HG02973 (cell line): ENCODE measurements at regions not wholly inside any gene's neighbourhood (a gene's known extent, or its start where the extent isn't known, plus 50 kb on each side); places are given as distances from the start of the nearest gene placed in this dataset.

Source experiments
- ATAC-seq: cut with Tn5 transposase; IDR thresholded peaks from one replicate; pipeline ENCODE4 v1.9.1; 2021; ENCODE audit warnings: moderate library complexity; ENCODE audit not compliant: unreplicated experiment

DNA sequence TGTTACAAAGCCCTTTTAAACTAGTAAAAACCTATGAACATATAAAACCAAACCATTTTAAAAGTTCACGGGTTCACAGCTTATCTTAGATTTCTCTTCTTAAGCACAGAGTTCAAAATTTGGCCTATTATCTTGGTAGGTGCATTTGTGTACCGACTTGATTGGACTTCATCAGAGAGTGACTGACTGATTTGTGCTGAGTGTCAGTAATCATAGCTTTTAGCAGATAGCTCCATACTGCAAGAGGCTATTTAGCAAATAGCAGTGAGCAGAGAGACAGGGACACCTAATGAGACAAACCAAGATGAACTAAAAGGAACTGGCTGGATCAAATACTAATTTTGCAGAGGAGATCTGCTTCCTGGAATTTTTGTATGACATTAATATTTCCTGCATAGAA lies 274.5 kb downstream of the PRR16 start:
- no peak for ATAC-seq

DNA sequence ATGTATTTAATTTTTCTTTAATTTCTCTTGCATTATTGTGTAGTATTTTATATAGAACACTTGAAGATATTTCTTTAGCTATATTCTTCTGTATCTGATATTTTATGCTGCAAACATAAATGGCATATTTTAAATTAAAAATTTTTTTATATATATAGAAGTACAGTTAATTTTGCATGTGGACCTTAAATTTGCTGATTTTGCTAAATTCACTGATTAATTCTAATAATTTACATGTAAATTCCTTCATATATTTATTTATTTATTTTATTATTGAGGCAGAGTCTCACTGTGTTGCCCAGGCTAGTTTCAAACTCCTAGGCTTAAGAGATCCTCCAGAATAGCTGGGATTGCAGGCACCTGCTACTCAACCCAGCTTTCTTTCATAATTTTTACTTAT lies 276.9 kb downstream of the PRR16 start:
- no peak for ATAC-seq

GRCh38 chr5:120748474-120748873 lies 284.4 kb downstream of the PRR16 start:
- no peak for ATAC-seq

DNA sequence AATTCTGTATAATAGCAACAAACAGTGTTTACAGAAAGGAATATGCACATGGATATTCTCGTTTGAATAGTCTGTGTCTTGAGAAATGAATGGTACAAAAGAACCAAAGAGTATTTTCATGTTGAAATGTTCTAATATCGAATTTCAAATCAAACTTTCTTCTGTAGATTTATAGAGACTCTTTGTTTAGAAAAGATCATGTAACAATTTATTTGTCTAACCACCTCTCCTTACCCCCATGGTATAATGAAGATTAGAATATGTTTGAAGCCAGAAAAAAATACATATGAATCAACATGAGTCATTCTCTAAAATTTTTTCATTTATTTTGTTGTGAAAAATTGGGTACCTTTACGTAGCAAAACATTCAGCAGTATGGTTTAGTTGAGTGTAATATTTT lies 285.6 kb downstream of the PRR16 start:
- ATAC-seq = no peak

- ATAC-seq = no peak
Measured at GRCh38 chr5:120759587-120759986, 295.5 kb downstream of the PRR16 start.

GRCh38 chr5:120761986-120762385 lies 297.9 kb downstream of the PRR16 start:
- no peak for ATAC-seq

DNA sequence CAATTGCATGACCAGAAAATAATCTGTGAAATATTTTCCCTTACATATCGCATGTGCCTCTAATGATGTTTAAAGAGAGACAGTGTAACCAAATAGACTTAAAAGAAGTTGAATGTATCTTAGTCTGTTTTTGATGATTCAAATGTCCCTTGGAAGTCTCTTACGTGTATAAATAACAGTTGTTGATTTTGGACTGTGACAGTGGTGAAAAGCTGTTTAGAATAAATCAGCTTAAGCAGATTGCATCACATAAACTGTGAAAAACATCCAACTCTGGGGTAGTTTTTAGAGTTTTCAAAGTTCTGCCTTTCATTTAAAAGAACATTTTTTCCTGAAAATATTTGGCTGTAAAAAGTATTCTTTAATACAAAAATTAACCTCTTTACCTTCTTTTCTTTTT lies 301.1 kb downstream of the PRR16 start:
- ATAC-seq = no peak

DNA sequence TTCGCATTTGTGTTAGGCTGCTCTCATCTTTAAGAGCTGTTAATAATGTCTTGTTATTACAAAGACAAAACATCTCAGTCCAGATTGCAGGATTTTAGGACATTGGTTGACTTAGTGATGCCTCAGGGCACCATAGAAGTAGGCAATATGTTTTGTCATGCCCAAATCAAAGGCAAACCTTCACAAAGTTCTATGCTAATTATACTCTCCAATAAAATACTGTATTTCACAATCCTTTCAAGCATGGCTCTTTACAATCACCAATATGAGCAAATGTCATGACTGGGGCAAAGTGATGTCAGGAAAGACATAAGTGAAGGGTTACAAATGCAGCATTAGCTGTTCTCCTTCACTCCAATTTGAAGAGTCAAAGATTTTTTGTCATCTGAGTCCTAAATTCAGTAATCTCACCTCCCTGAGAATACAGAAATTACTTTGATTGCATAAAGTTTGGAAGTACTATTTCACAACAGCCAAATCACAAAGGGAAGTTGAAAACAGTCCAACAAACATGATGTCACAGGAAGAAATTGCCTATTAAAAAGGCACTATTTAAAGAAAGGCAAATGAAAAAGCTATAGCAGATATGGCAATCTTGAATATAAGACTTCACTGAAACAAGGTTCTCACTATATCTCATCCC lies 303.2 kb downstream of the PRR16 start:
- ATAC-seq = no peak

- ATAC-seq = no peak
Measured at GRCh38 chr5:120769312-120769872, 305.3 kb downstream of the PRR16 start.

DNA sequence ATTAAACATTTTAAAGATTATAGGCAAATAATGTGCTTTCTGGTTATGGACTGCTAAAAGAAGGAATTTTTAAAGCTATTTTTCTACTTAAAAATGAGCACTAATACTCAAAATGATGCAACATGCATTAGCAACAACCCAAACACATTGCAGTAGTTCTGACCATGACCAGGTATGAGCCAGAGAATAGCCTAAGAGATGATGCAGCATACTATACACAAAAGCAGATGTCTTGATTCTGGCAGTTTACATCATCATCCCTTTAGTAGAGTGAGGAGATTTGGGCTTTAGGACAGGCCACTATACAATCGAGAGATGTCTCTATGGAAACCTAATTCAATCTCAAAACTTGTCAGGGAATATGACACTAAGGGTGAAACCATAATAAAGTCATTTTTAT lies 307.1 kb downstream of the PRR16 start:
- ATAC-seq = no peak

DNA sequence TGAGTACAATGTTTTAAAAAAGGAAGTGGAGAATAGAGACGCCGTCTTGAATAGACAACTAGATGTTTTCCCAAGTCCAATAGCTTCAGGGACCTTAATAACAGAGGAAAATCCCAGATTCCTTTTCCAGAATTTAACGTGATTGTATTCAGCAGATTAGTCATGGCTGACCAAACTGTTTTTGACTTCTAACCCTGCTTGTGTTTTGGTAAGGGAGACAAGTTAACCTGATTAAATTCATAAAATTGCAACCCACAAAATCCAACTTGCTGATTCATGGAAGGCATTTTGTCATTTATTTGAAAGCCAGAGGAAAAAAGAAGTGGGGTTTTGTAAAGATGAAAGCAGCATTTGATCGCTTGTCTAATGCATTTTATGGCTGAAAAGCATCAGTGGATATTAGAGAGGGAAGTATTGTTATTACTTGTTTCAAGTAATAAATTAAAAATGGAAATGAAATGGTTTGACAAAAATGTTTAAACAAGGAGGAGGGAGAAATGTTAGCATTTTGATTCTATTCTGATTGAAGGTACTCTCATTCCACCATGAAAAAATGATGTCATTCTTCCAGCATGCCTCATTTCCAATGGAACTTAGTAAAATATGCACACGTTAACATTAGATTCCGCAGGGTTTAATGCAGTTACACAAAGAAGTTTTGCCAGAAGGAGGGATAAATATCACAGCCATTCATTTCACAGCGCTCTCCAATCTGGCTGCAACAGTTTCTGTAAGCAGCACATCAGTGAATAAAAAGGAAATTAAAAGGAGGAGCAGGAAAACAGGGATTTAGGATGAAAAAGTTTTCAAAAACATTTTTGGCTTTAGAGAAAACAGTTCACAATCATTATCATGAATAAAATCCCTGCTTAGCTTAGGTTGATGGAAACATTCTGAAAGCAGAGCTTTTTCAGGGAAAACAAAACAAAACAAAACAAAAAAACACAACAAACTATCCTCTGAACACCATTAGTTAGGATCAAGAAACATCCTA lies 314.7 kb downstream of the PRR16 start:
- ATAC-seq = no peak

DNA sequence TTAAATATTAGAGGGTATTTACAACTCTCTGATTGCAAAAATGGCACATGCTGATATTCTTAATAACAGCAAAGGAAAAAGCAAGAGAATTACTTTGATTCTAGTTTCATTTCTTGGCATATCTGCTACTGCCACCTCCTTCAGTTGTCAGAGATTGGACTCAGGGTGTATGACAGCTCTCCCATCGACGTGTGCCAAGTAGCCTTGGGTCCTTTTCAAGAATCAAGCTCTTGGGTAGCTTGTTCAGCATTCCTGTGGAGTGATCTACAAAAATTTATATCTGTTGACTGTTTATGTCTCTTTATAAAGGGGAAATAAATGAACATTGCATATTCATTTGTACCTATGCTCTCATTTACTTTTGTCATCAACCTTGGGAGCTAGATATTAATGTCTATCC lies 315.6 kb downstream of the PRR16 start:
- ATAC-seq = no peak

DNA sequence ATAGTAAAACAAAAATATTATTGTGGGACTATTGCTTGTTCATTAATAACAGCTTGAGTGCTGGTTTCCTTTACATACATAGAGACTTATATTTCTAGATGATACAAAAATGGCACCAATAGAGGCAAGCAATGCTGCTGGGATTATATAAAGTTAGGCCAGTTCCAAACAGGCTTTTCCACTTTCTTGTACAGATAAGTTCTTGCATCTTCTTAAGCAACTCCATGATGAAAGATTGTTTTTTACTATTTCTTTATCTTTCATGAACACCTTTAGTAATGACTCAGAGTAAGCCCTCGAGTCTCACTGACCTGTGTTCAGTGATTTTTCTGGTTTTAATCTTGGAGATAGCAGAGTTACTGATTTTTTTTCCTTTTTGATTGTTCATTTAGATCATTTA lies 324.4 kb downstream of the PRR16 start:
- ATAC-seq = no peak

GRCh38 chr5:120789918-120790317 lies 325.8 kb downstream of the PRR16 start:
- no peak for ATAC-seq

DNA sequence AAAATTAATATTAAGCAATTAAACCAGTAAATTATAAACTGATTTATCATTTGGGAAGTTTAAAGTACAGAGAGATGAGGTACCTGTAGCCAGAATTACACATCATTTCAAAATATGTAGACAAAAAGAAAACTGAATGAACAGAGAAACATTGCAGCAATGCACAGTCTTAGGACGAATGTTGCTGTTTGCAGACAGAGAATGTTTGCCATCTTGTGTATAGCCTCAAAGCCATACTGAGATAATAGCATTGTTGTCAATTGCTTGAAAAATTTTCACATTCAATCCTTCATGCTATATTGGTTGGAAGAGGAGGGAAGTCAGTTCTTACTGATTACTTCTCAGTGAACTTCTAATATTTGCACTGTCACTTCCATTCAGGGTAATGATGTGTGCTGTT lies 326.2 kb downstream of the PRR16 start:
- no peak for ATAC-seq

GRCh38 chr5:120792477-120792876 lies 328.4 kb downstream of the PRR16 start:
- no peak for ATAC-seq

- no peak for ATAC-seq
Measured at GRCh38 chr5:120794121-120794520, 330.0 kb downstream of the PRR16 start.

DNA sequence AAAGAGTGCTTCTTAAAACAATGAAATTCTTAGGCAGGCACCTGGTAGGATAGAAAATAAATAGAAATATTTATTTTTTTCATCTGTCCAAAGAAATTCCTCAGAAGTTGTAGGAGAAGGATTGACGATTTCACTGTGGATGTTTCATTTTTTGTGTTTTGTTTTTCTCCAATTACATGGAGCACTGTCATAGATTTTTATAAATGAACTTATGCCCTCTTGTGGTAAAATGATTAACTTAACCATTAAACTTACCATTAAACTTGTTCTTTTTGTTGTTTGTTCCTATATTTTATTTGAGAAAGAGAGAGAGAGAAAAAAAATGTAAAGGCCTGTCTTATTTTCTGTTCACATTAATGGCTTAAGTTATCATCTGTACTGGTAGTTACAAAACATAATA lies 339.2 kb downstream of the PRR16 start:
- no peak for ATAC-seq

DNA sequence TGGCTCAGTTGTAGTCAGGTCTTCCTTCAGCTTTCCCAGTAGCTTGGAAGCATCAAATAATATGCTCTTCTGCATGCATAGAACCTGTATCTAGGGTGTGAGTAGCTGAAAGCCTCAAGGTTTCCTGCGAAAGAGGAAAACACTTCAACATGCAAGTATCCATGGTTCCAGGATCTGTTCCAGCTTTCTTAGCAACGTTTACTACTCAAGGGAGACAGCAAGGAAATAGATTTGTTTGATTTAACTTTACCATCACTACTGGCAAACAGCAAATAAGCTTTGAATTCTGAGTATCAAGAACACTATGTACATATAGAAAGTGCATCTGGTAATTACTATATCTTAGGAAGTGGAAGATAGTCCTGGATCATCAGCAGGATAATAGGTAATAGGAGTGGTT lies 341.0 kb downstream of the PRR16 start:
- no peak for ATAC-seq

DNA sequence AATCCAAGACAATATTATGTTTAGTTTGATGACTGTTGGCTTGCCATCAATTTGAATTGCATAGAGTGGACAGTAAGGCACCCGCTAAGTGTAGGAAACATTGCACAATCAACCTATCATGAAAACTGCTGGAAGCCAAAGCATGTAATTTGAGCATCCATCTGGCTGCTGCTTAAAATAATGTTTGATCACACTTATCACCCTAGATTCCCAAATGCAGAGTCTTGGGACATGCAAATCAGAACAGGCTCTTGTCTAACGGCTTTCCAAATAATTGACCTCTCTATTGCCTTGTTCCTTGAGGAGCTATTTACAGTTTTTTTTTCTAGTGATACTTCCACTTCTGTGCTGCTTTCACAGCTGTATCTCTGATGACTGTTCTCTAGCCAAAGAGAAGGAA lies 342.1 kb downstream of the PRR16 start:
- no peak for ATAC-seq

GRCh38 chr5:120808135-120808534 lies 344.0 kb downstream of the PRR16 start:
- ATAC-seq = no peak

DNA sequence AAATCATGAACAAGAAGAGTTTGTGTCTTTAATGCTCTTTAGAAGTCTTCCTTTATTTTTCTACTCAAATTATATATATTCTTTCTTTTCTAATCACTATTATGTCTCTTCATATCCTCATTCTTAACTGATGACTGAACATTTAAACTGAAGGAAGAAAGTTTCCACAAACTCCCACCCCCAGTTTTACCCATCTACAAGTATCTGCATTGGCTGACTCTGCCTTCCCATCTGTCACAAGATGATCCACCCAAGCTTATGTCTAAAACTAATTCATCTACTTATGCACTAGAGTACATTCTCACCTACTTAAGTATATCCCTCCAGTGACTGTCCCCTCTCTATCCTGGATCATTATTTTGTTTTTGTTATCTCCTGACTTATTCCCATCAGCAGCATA lies 344.5 kb downstream of the PRR16 start:
- no peak for ATAC-seq
